Activated CD4-positive, alpha-beta T cell treated with anti-CD3 and anti-CD28 coated beads for 24 hours (primary cell): ENCODE measurements at regions not wholly inside any gene's neighbourhood (a gene's known extent, or its start where the extent isn't known, plus 50 kb on each side); places are given as distances from the start of the nearest gene placed in this dataset.

Experiments used
- DNase-seq, 2 donors: peaks; one replicate each; pipeline ENCODE4 v3.0.0-alpha.2; 2020; ENCODE audit warnings: low read depth in 2 of 2

DNA sequence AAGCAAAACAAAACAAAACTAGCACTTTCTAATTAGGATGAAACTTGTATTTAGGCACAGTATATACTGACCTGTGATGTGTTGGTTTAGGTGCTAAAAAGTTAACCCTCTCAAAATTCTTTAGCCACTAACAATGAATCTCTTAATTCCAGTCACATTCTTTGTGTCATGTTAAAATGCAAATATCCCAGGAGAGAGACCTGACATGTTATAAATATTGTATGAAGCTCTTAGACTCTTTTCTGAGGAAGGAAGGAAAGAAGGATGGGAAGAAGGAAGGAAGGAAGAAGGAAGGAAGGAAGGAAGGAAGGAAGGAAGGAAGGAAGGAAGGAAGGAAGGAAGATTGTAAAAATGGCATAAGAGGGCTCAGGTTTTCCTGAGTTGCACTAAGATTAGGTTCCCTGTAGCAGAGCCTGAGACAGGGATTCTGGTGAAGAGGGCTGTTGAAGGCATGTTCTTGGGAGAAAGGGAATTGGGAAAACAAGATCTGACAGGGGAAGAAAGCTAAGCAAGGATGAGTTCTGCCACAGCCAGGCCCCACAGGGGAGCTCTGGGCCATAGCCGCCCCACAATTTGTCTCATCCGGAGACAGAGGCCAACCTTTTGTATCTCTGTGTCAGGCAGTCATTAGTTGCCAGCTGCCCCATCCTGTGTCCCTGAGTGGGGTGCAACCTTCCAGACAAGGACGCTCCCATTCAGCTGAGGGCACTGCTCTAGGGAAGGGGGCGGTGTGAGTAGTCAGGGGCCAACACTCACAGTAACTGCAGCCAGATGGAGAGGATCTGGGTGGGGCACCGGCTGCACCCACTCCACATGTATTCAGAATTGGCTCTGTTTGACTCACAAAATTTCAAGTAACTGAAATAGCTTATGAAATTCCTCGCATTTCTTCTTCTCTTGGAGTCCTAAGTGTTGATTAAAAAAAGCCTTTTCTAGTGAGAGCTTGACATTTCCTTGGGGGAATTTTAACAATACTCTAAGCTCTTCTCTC lies 189.3 kb upstream of the ARG1 start:
- no peak for DNase-seq

DNA sequence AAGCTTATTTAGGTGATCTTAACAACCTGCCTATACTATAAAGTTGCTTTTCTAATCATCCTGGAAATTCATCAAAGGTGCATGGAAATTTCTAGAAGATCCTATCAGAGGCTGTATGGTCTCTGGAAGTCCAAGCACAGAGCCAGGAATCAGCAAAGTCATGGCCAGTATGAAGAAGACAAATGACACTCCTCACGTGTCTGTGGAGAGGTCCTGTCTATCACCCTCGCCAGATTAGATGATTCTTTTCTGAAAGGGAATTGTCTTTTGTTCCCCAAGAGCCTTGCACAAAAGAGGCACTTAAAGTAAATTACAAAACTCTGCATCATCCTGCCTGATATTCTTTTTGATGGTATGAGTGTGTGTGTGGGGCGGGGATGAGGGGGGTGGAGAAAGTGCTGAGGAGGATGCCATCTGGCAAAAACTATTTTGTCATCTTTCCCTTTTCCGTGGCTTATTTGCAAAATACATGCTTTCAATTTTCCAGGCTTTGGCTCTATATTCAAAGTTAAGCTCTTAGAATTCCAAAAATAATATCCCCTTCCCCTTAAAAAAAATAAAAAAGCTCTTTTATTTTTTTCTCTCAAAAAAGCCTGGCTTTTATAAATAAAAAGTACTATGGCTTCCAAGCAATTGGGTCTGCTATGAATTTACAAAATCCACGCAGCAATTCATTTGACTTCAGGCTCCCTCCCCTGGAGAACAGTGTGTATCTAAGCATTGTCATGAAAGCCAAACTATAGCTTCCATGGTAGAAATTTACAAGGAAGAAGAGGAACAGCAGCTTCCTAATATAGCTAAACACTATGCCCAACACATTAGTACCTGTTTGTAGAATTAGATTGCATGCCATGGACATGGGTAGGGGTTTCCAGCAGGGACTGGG lies 185.2 kb upstream of the ARG1 start:
- DNase-seq: no peak

DNA sequence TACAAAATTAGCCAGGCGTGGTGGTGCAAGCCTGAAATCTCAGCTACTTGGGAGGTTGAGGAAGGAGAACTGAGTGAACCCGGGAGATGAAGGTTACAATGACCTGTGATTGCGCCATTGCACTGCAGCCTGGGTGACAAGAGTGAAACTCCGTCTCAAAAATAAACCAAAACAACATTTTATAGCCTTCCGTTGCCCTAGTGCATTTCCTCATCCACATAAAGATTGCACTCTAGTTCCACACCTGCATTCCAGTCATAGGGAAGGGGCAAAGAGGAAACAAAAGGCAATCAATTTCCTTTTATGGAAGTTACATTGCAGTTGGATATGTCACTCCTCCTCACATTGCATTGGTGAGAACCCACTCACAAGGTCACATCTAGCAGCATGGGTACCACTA lies 182.7 kb upstream of the ARG1 start:
- DNase-seq: no peak

DNA sequence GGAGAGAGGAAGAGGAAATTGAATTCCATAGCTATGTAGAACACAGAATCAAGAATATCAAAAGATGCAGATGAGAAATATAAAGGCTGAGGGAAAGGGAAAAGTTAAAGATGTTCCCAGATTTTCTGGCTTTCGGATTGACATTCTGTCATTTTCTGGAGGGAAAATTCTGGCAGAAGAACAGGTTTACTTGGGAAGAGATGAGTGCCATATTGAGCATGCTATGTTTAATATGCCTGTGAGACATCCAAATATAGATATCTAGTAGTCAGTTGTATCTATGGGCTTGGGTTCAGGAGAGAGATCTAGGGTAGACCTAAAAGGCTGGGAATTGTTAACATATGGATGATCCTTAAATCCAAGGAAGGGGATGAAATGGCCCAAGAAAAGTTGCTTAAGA lies 181.9 kb upstream of the ARG1 start:
- no peak for DNase-seq

DNA sequence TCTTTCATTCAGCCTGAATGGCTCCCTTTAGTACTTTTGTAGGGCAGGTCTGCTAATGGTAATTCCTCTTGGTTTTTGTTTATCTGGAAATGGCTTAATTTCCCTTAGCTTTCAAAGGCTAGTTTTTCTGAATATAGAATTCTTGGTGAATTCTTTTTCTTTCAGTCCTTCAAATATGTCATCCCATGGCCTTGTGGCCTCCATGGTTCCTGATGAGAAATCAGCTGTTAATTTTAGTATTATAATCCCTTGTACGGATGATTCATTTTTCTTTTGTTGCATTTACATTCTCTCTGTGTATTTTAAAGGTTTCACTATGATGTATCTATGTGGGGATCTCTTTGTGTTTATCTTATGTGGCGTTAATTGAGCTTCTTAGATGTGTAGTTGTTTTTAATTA lies 179.6 kb upstream of the ARG1 start:
- no peak for DNase-seq

DNA sequence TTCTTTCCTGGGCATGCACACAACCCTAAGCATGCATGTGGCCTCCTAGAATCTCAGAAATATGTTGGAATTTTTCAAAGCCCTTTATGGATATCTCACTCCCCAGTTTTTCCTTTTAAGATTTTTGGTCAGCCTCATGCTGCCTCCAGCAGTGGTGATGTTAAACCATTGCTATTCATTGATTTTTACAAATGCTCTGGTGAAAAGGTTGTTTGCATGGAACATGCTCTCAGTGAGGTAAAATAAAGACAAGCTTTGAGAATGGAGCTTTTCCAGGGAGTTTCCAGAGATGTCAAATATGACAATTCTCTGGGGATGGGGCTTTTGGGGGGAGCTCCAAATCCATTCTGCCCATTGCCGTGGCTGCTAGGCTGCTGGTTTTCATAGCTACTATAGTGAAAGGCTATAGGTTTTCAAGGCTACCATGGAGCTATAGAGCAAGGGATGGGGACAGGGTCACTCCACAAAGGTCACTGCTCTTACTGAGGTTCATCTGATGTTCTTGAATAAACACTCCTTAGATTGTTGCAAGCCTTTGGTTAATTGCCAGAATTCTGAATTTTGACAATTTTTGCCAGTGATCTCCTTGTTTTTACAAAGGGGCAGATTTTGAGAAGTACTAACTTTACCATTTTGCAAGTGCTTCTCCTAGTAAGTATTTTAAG lies 178.1 kb upstream of the ARG1 start:
- DNase-seq: no peak

DNA sequence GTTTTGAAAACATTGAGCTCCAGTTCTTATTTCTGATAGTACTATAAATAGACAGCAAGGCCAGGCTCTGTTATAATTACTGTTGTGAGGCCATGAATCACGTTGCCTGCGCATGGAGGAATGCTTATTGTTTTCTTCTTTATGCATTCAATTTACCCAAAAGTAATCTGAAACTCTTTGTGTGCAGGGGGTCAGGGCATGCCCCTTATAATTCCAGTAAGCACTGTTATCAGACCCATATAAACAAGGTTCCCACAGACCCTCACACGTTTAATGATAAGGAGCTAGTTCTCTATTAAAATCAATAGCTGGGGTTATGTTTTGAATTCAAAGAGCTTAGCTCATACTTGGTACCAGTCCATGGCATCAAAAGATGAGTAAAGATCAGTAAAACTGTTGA lies 174.8 kb upstream of the ARG1 start:
- no peak for DNase-seq

DNA sequence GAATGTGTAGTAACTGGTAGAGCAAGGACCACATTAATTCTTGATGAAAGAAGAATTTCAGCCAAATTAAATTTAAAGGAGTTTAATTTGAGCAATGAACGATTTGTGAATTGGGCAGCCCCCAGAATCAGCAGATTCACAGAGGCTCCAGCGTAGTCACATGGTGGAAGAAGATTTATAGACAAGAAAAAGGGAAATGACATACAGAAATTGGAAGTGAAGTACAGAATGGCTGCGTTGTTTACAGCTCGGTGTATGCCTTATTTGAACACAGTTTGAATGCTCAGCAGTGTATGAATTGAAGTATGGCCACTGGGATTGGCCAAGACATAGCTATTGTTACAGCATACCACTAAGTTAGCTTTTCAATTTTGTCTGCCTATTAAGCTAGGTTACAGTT lies 173.6 kb upstream of the ARG1 start:
- no peak for DNase-seq

DNA sequence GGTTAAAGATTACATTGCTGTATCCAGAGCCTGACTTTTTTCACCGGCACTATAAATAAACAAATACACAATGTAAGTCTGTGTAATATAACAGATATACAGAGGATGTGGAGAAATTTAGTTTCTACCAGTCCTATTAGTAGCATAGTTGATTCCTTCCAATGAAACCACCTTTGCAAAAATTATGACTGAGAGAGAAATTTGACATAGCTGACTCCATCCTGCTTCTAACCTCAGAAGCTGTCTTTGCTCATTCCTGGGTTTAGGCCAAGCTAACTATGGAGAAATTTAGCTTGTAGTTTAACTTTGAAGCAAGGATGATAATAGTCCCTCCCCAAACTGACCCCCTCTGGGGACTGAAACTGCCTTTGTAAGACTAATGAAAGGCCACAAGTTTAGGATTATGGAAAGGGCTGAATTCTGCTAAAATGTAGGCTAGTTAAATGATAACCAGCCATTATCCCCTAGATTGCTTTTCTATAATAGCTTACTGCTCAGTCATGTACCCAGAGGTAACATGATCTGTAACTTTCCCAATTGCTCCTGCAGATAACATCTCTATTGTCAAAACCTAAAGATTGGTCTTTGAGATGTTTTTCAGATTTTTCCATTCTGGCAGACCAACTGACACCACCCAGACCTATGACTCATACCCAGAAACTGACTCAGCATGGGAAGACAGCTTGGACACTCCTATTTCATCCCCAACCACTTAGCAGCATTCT lies 172.8 kb upstream of the ARG1 start:
- no peak for DNase-seq

DNA sequence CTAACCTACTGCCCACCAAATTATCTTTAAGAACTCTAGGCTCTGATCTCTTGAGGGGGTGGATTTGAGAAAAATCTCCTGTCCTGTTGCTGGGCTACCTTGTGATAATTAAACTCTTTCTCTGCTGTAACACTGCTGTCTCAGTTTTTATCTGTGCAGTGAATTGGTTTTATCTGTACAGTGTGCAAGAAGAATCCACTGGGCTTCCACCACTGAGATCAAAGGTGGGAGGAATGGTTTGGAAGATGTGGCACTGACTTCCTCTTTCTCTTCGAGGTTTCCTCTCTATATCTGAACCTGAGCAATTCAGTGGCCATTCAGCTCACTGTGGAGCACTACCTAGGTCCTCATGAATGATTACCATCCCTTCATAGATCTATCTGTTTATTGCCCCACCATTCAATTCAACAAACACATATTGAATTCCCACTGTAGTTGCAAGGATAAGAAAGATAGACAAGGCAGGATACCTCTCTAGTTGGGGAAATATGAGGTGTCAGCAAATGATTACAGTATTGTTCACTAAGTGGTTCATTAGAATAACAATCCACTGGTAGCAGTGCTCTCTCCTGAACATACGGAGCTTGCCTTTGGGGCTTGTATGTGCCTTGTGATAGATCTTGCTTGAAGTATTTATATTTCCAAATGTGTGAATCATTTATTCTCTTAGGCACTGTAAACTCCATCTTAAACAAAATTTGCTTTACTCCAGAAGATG lies 172.1 kb upstream of the ARG1 start:
- no peak for DNase-seq

DNA sequence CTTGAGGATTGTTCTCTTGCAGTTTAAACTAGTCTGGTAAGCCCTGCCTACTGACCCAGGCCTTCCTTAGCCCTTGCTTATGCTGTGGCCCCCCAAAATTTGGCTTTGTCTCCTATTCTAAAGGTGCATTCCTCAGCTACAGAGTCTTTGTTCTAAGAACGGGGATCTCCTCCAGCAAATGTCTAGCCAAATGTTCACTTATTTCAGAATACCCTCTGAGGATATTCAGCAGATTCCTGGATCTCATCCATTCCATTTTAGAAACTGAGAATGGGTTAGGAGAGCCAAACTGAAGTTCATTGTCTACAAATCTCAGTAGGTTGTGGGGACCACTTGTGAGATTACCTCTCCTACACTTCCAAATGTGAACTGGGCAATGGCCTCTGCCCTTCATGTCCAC lies 164.2 kb upstream of the ARG1 start:
- no peak for DNase-seq

DNA sequence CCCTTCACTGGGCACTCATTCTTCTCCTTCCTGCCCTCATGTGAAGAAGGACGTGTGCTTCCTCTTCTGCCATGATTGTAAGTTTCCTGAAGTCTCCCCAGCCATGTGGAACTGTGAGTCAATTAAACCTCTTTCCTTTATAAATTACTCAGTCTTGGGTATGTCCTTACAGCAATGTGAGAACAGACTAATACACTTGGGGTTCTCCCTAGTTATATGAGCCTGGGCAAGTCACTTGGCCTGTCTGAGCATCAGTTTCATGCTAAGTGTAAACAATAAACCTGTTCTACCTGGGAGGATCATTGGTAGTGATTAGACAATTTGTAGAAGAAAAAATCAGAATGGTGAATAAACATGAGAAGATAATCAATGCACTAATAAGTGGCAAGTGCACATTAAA lies 162.2 kb upstream of the ARG1 start:
- DNase-seq: no peak

DNA sequence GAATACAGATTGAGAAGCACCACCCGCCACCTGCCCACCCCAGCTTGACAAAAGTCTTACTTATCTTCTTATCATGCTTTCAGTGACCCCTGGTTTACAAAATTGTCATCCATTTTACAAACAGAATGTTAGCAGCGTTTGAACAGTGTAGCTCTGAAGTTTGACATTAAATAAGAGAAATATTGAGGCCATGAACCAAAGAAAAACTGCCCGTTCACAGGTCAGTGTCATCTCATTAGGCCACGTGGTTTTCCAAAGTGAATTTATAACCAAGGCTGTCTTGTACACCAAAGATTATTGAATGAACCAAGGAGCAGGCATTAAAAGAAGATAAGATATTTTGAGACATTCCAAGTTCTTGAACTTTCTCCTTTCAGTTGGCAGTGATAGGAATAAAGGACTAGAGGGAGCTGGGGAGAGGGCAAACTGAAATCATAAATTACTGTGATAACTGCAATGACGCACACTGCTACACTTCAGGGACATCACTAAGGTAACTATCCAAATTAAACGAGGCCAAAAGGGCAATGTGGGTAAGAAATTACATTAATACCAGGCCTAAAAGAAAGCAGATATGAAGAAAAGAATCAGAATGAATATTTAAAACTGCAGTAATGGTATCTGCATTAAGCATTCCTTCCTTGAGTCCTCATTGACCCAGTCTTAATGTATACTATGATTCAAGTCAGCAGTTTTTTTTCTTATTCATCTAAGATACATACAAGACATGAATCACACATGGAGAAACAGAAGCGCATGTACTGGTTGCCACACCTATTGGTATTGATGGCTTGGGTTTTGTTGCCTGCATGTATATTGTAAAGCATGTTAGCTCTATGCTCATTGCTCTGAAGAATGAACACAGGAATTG lies 159.8 kb upstream of the ARG1 start:
- no peak for DNase-seq

DNA sequence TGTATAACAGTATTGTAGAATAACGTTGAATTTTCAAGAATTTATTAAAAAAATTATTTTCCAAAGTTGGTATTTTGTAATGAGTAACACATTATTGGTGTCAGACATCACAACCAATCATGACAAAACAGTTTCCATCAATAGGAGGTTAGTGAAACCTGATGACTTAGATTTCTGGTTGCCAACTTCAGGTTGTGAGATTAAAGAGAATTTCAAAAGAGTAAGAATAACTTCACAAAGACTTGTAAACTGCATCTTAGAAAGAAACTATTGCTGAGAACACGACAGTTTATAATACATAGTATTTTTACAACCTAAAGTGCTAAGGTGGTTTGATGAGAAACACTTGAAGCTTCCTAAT lies 159.2 kb upstream of the ARG1 start:
- DNase-seq: no peak

DNA sequence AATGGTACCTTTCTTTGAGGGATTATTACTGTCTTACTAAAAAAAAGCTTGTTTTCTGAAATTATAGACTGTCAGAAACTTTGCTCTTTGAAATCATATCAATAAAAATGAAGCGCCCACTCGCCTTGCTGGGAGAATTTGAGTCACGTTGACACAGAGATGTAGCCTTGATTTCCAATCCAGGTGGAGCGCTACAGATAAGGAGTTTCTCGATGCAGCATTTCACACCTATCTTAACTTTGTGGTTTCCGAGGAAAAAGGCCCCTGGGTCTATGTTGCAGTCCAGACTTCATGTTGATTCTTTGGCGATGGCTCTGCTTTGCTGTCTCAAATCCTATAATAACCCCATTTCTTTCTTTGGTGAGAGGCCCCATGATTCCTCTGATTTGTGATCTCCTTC lies 158.1 kb upstream of the ARG1 start:
- DNase-seq: no peak

DNA sequence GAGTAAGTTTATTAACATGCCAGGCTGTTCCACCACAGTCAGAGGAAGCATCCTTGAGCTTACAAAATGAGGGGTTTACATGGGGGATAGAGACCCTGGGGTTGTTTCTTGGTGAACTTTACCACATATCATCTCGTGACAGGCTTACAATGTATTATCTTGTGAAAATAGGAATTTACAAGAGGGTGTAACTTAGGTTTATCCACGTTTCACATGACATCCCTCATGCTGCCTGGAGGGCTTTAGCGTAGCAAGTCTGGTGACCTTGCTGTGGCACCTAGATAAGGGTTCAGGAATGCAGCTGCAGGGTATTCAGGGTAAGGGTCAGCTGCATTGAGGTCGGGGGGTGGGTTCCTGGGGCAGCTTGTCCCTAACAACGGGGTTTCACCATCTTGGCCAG lies 154.6 kb upstream of the ARG1 start:
- no peak for DNase-seq

DNA sequence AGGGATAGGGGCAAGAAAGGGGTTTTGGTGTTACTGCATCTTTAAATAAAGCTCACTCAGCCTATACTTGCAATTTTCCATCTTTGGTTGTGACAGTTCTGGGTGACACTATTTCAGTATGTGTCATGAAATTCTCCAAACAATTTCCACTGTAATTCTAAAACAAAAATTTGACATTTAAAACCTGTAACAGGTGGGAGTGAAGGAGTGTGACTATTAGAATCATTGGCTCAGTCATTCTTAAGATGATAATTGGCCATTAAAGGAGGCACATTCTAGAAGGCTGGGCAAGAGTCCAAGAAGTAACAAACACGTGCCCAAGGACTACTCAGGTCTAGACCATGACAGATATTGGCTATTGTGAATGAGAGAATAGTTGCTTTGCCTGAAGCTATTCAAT lies 153.3 kb upstream of the ARG1 start:
- no peak for DNase-seq

DNA sequence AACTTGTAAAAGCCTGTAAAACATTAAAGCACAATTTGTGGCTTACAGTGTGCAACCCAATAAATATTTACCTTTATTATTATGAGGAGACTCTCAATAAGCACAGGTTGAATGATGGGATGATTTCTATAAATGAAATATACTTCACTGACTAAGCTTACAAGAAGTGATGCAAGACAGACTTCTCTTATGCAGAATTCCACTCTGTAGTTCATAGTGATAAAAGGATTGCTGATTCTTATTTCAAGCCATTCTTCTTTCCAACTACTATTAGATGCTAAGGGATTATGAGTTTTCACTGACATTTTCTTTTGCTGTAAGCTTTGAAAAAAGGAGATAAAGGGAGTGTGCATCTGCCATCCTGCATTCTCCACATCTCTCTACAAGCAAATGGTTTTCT lies 149.0 kb upstream of the ARG1 start:
- DNase-seq: no peak

DNA sequence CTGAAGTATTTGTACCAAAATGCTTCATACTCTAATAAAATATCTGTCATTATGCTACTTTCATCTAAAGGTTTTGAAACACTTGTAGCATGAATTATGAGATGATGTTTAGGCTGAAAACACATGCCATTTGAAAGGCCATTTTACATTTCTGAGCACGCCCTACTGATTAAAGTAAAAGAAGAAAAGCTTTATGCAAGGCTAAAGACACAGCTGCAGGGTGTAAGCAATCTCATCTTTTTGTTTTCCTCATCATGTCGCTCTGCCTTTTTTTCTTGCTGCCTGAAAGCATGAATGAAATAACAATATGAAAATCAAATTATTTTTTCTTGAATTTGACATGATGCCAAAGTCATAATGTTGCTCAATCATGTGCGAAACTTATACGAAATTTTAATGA lies 148.6 kb upstream of the ARG1 start:
- DNase-seq: no peak

DNA sequence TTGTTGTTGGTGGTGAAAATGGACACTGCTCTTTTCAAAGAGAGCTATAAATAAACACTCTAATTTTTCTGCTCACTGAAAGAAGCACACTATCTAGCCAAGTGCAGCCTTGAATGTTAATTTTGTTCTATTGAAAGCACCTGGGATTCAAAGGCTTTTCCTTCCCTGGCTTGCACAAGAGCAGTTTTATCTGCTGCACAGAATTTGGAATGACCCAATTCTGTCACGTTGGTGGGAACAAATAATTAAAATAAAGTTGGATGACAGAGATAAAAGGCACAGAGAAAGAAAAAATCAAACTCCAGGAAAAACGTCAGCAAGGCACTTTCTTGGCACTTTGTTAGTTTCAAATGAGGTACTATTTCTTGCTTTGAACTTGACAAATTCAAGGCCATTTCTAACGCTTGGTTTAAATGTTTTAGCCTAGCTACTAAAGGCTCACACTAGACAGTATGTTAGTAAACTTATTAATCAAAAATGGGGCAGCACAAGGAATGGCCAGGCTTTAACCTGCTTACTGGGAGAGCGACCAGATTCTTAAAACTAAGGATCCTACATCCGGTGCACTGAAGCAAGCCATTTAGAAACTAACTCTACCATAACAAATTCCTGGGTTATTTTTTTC lies 145.5 kb upstream of the ARG1 start:
- no peak for DNase-seq
